ENCODE measurements at regions not wholly inside any gene's neighbourhood (a gene's known extent, or its start where the extent isn't known, plus 50 kb on each side); places are given as distances from the start of the nearest gene placed in this dataset.

DNA sequence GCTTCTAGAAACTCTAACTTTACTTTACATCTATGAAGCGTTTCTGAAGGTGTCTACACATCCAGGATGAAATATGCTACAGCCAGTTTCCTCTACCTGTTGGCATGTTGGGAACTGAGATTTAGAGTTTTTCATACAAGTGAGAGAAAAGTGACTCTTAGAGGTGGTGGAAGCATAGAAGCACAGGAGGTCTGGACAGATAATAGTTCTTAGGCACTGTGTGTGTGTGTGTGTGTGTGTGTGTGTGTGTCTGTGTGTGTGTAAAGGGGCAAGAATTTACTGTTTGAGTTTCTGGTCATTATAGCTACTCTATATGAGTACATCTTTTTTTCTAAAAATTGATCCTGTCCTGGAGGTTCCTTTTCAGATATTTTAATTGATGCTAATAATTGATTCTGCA is 110.7 kb upstream of the MTPN start:
- TF ChIP-seq, protein P1, sequence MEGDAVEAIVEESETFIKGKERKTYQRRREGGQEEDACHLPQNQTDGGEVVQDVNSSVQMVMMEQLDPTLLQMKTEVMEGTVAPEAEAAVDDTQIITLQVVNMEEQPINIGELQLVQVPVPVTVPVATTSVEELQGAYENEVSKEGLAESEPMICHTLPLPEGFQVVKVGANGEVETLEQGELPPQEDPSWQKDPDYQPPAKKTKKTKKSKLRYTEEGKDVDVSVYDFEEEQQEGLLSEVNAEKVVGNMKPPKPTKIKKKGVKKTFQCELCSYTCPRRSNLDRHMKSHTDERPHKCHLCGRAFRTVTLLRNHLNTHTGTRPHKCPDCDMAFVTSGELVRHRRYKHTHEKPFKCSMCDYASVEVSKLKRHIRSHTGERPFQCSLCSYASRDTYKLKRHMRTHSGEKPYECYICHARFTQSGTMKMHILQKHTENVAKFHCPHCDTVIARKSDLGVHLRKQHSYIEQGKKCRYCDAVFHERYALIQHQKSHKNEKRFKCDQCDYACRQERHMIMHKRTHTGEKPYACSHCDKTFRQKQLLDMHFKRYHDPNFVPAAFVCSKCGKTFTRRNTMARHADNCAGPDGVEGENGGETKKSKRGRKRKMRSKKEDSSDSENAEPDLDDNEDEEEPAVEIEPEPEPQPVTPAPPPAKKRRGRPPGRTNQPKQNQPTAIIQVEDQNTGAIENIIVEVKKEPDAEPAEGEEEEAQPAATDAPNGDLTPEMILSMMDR (IDR thresholded peaks at IDR 0.05): no peak
- DNase-seq (ENCODE audit: low spot score): no peak
- ATAC-seq (ENCODE audit: low FRiP score): no peak

DNA sequence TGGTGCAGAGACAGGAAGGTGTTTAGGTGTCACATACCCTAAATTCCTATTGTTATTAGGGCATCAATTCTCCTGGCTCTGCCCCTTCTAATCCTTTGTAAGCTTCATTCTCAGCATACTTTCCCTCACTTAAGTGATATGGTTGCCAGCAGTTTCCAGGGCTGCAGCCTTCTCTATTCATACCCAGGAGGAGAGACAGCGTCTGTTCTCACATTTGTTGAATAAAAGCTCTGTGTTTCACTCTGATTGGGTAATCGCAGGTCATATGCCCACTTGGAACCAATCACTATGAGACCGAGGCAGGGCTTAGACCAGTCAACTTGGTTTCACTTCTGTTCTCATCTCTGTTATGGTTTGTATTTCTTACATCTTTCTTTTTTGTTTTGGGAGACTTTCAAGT is 109.6 kb upstream of the MTPN start:
- TF ChIP-seq, protein P1 (IDR thresholded peaks at IDR 0.05): no peak
- ATAC-seq (ENCODE audit: low FRiP score): peak; percentile 100
- peak; percentile 23 for DNase-seq (ENCODE audit: low spot score)

GRCh38 chr7:136079934-136080333 is 102.8 kb upstream of the MTPN start:
- DNase-seq (ENCODE audit: low spot score) (no peak), ATAC-seq (ENCODE audit: low FRiP score) (no peak)
- TF ChIP-seq, protein P1 (IDR thresholded peaks at IDR 0.05): no peak

DNA sequence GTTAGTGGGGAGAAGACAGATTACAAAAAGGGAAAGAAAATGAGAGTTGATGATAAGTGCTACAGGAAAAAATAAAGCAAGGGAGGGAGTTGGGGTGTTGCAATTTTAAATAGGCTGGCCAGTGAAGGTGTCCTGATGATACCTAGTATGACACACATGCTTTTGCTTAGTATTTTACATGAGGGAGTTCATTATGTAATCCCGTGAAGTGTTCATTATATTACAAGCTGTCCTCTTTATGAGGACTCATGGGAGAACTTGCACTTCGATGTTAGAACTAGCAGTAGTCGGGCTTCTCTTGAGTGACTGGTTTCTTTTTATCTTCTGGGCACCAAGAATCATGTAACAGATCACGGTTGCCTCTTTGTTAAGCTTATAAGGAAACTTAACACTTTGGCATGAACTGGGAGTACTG is 102.3 kb upstream of the MTPN start:
- ATAC-seq (ENCODE audit: low FRiP score): no peak
- no peak for DNase-seq (ENCODE audit: low spot score)
- TF ChIP-seq, protein P1 (IDR thresholded peaks at IDR 0.05): no peak

GRCh38 chr7:136079066-136079465 is 101.9 kb upstream of the MTPN start:
- no peak for ATAC-seq (ENCODE audit: low FRiP score)
- TF ChIP-seq, protein P1 (IDR thresholded peaks at IDR 0.05): no peak
- DNase-seq (ENCODE audit: low spot score): no peak

DNA sequence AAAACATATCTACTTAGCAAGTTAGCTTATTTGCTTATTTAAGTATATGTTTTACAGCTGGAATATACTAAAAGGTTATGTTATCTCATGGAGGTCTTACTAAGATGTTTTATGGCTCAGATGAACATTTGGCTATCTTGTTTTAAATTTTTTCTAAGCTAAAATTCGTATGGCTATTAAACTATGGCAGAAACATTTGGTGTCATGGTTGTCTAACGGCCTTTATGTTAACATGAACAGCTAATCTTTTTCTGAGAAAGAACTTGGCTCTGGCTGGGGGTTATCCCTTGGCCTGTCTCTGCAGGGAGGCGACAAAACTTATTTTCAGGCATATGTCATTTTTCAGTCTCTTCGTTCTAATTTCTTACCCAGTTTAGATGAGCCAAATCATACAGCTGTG is 101.5 kb upstream of the MTPN start:
- ATAC-seq (ENCODE audit: low FRiP score): no peak
- no peak for DNase-seq (ENCODE audit: low spot score)
- TF ChIP-seq, protein P1 (IDR thresholded peaks at IDR 0.05): no peak

DNA sequence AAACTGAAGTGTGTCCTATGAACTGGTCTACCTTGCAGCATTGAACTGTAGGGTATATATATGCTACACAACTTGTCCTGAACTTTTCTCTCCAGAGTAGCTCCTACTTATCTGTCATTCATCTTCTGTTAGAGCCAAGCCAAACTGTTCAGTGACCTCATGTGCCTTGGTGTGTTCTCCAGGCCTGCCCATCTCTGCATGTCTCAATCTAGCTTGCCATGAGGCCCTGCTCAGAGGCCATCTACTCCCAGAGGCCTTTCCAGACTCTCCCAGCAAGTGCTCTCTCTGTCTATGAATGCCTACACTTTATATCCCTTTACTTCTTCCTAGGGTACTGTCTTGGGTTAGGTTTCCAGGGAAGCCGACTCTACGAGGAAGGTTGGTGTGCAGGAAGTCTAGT is 99.8 kb upstream of the MTPN start:
- TF ChIP-seq, protein P1 (IDR thresholded peaks at IDR 0.05): no peak
- DNase-seq (ENCODE audit: low spot score): no peak
- ATAC-seq (ENCODE audit: low FRiP score): no peak

Data from omental fat pad (tissue), 3 donors.